HEK293 (cell line): ENCODE measurements at regions not wholly inside any gene's neighbourhood (a gene's known extent, or its start where the extent isn't known, plus 50 kb on each side); places are given as distances from the start of the nearest gene placed in this dataset.

Experiments
- ZNF133 ChIP-seq: fragments of 450-650 bp; formaldehyde crosslinking; IDR thresholded peaks from 2 replicates; pipeline ENCODE4 v1.5.1; 2016; ENCODE audit warnings: missing biosample characterization, missing genetic modification characterization
- TF ChIP-seq, protein P1 (sequence below): fragments of 450-650 bp; formaldehyde crosslinking; IDR thresholded peaks from 2 replicates; pipeline ENCODE4 v1.5.1; 2016; ENCODE audit warnings: missing biosample characterization, missing genetic modification characterization

- TF ChIP-seq ZNF133 (tag by site-specific recombination): no peak
- TF ChIP-seq, protein P1, sequence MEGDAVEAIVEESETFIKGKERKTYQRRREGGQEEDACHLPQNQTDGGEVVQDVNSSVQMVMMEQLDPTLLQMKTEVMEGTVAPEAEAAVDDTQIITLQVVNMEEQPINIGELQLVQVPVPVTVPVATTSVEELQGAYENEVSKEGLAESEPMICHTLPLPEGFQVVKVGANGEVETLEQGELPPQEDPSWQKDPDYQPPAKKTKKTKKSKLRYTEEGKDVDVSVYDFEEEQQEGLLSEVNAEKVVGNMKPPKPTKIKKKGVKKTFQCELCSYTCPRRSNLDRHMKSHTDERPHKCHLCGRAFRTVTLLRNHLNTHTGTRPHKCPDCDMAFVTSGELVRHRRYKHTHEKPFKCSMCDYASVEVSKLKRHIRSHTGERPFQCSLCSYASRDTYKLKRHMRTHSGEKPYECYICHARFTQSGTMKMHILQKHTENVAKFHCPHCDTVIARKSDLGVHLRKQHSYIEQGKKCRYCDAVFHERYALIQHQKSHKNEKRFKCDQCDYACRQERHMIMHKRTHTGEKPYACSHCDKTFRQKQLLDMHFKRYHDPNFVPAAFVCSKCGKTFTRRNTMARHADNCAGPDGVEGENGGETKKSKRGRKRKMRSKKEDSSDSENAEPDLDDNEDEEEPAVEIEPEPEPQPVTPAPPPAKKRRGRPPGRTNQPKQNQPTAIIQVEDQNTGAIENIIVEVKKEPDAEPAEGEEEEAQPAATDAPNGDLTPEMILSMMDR: no peak
Measured at GRCh38 chr6:21753241-21754108, 159.9 kb downstream of the SOX4 start.
